OCI-LY3 (cell line): ENCODE measurements at regions not wholly inside any gene's neighbourhood (a gene's known extent, or its start where the extent isn't known, plus 50 kb on each side); places are given as distances from the start of the nearest gene placed in this dataset.

Experiments
- CTCF ChIP-seq: fragments of 200-600, 300-600 bp; sonication (generic); IDR thresholded peaks from 2 replicates; pipeline ENCODE4 v1.5.1; 2014; ENCODE audit warnings: antibody characterized with exemption, low read length, low read depth
- EZH2phosphoT487 ChIP-seq: fragments of 200-600 bp; shearing (Covaris generic); IDR thresholded peaks from 2 replicates; pipeline ENCODE4 v1.6.1; 2018; ENCODE audit warnings: antibody characterized with exemption, mixed run types, low read depth

- TF ChIP-seq CTCF (no peak), EZH2phosphoT487 (no peak)
These were observed 634.5 kb downstream of the BRINP1 start for GRCh38 chr9:118734696-118735095.
